IMR-90 (cell line): ENCODE measurements at regions not wholly inside any gene's neighbourhood (a gene's known extent, or its start where the extent isn't known, plus 50 kb on each side); places are given as distances from the start of the nearest gene placed in this dataset.

ENCODE experiments used
- ATAC-seq: fragments of 200-7000 bp; cut with Tn5 transposase; 2 replicates; pipeline ENCODE4 v1.9.1; 2020; ENCODE audit warnings: low read depth, mild to moderate bottlenecking, moderate library complexity
- BruUV-seq: library from RNA; stranded (reverse); fragments of 400-500 nt; replicated peaks from 2 replicates; lab custom pipeline; 2021; lab: Mats Ljungman, UMichigan
- CTCF ChIA-PET: fragments of 300-600 bp; formaldehyde crosslinking; extraction: SDS; loops from one replicate; lab custom pipeline; 2021; ENCODE audit warnings: antibody characterized with exemption; lab: Yijun Ruan, JAX
- POLR2A ChIA-PET: fragments of 300-600 bp; sonication (Branson Sonifier 250); formaldehyde crosslinking; loops from one replicate; lab custom pipeline; 2022; ENCODE audit warnings: antibody characterized with exemption; ENCODE audit not compliant: unreplicated experiment; lab: Charles Lee
- DNase-seq: peaks from one replicate; pipeline ENCODE4 v3.0.0; 2013
- H2AFZ ChIP-seq: replicated peaks from 2 replicates; pipeline ENCODE3; 2013; ENCODE audit warnings: low read length, mild to moderate bottlenecking; ENCODE audit not compliant: poor library complexity
- H2AK5ac ChIP-seq: 2 replicates; pipeline ENCODE4 v1.6.1; 2013; ENCODE audit warnings: low read depth, low read length, inconsistent platforms
- H2AK9ac ChIP-seq: replicated peaks from 2 replicates; pipeline ENCODE3; 2013; ENCODE audit warnings: mild to moderate bottlenecking, low read depth, low read length, moderate library complexity; ENCODE audit not compliant: poor library complexity
- H2BK120ac ChIP-seq: 2 replicates; pipeline ENCODE4 v1.6.1; 2013; ENCODE audit warnings: low read depth, low read length, inconsistent platforms
- H2BK15ac ChIP-seq: 3 replicates; pipeline ENCODE4 v1.6.1; 2013; ENCODE audit warnings: low read depth, low read length, inconsistent platforms
- H2BK20ac ChIP-seq: 2 replicates; pipeline ENCODE4 v1.6.1; 2013; ENCODE audit warnings: low read depth, mild to moderate bottlenecking, inconsistent platforms, low read length, moderate library complexity
- H2BK5ac ChIP-seq: 2 replicates; pipeline ENCODE4 v1.6.1; 2013; ENCODE audit warnings: mild to moderate bottlenecking, low read depth, low read length, inconsistent platforms; ENCODE audit not compliant: poor library complexity, severe bottlenecking
- H3K14ac ChIP-seq: replicated peaks from 2 replicates; pipeline ENCODE4 v1.6.1; 2013; ENCODE audit warnings: low read depth, low read length, inconsistent platforms
- H3K18ac ChIP-seq: 2 replicates; pipeline ENCODE4 v1.6.1; 2013; ENCODE audit warnings: low read depth, low read length, control low read depth
- H3K23ac ChIP-seq: 2 replicates; pipeline ENCODE4 v1.6.1; 2013; ENCODE audit warnings: low read depth, low read length, inconsistent platforms
- H3K27ac ChIP-seq: 2 replicates; pipeline ENCODE4 v1.5.1; 2013; ENCODE audit warnings: mild to moderate bottlenecking, control low read depth, low read length; ENCODE audit not compliant: insufficient read depth
- H3K27me3 ChIP-seq: 2 replicates; pipeline ENCODE4 v1.6.1; 2013; ENCODE audit warnings: low read length; ENCODE audit not compliant: control insufficient read depth, insufficient read depth
- H3K36me3 ChIP-seq: 2 replicates; pipeline ENCODE4 v1.6.1; 2013; ENCODE audit warnings: low read length, mixed read lengths; ENCODE audit not compliant: control insufficient read depth, insufficient read depth
- H3K4ac ChIP-seq: 2 replicates; pipeline ENCODE4 v1.6.1; 2013; ENCODE audit warnings: low read depth, low read length, inconsistent platforms
- H3K4me1 ChIP-seq: 2 replicates; pipeline ENCODE4 v1.6.1; 2013; ENCODE audit warnings: low read length, mixed read lengths; ENCODE audit not compliant: control insufficient read depth, insufficient read depth
- H3K4me2 ChIP-seq: 2 replicates; pipeline ENCODE4 v1.6.1; 2013; ENCODE audit warnings: low read depth, mild to moderate bottlenecking, control low read depth, low read length, moderate library complexity
- H3K4me3 ChIP-seq: 2 replicates; pipeline ENCODE4 v1.5.1; 2013; ENCODE audit warnings: low read depth, mild to moderate bottlenecking, control low read depth, low read length, moderate library complexity; ENCODE audit not compliant: insufficient read depth
- H3K56ac ChIP-seq: 2 replicates; pipeline ENCODE4 v1.6.1; 2013; ENCODE audit warnings: low read length, inconsistent platforms; ENCODE audit not compliant: insufficient read depth; ENCODE audit errors: extremely low read depth
- H3K79me1 ChIP-seq, 2 experiments: 2 replicates each; pipeline ENCODE4 v1.6.1; 2013; ENCODE audit warnings: low read length in 2 of 2, inconsistent platforms in 1 of 2, low read depth in 1 of 2
- H3K9ac ChIP-seq: 2 replicates; pipeline ENCODE4 v1.6.1; 2013; ENCODE audit warnings: low read depth, low read length, control low read depth
- H3K9me1 ChIP-seq: 2 replicates; pipeline ENCODE4 v1.6.1; 2013; ENCODE audit warnings: low read length, inconsistent platforms; ENCODE audit not compliant: insufficient read depth
- H3K9me3 ChIP-seq: 2 replicates; pipeline ENCODE4 v1.6.1; 2013; ENCODE audit warnings: low read length; ENCODE audit not compliant: control insufficient read depth, insufficient read depth
- H4K20me1 ChIP-seq: 2 replicates; pipeline ENCODE4 v1.6.1; 2013; ENCODE audit warnings: low read length, inconsistent platforms; ENCODE audit not compliant: insufficient read depth
- H4K5ac ChIP-seq: 2 replicates; pipeline ENCODE4 v1.6.1; 2013; ENCODE audit warnings: mild to moderate bottlenecking, low read depth, low read length, control low read depth
- H4K8ac ChIP-seq, 2 experiments: 2 replicates each; pipeline ENCODE4 v1.6.1; 2013; ENCODE audit warnings: low read depth in 2 of 2, low read length in 2 of 2, control low read depth in 1 of 2, inconsistent platforms in 1 of 2
- H4K91ac ChIP-seq: 2 replicates; pipeline ENCODE4 v1.6.1; 2013; ENCODE audit warnings: low read depth, low read length, inconsistent platforms; ENCODE audit not compliant: insufficient read depth
- MAZ ChIP-seq: IDR thresholded peaks from 2 replicates; pipeline ENCODE4 v1.6.1; 2012; ENCODE audit warnings: low read depth, mild to moderate bottlenecking, low read length, improper control_type of control experiment, moderate library complexity, borderline replicate concordance
- dilution Hi-C: fragments of 300-500 bp; cut with HindIII; formaldehyde crosslinking; loops from one replicate; pipeline ENCODE4 v1.14.3; 2018; ENCODE audit warnings: low sequenced_read_pairs; ENCODE audit not compliant: unreplicated experiment
- in situ Hi-C: fragments of 300-500 bp; cut with MboI; formaldehyde crosslinking; loops from 3 replicates; pipeline ENCODE4 v1.14.3; 2019; ENCODE audit warnings: low sequenced_read_pairs, inconsistent platforms, mixed read lengths
- intact Hi-C: fragments of 100-400 bp; cut with micrococcal nuclease; formaldehyde crosslinking; loops from 2 replicates; pipeline ENCODE4 v1.10.0; 2022

GRCh38 chr10:90199513-90199912 lies 498.1 kb downstream of the KIF20B start:
- dilution Hi-C loops, result no loop called here

More at GRCh38 chr10:90199513-90199912, 498.1 kb downstream of the KIF20B start:
- H2BK5ac ChIP-seq, result no peak overlapping the region
- H4K5ac ChIP-seq, result no peak overlapping the region
- TF ChIP-seq MAZ, result no peak
- BruUV-seq, result no TSS peak
- H2BK15ac ChIP-seq, result no peak overlapping the region
- H3K9me3 ChIP-seq, result no peaks in the 10 kb centered on the region
- H3K4ac ChIP-seq, result no peak overlapping the region
- no peak overlapping the region for H2AK9ac ChIP-seq
- no peak overlapping the region for H3K14ac ChIP-seq
- H3K4me1 ChIP-seq, result no peaks in the 10 kb centered on the region
- no peak for DNase-seq
- H2BK20ac ChIP-seq, result no peak overlapping the region
- ChIA-PET POLR2A (interaction anchor here (0.6 kb wide), 1 partner anchor 10 kb away, joined by 5 read pairs; no protein-coding TSS in a partner anchor), CTCF (interaction anchor here (0.7 to 1.3 kb wide), 2 partner anchors 26 to 30 kb away, joined by 3 to 4 read pairs; no protein-coding TSS in a partner anchor)
- H3K23ac ChIP-seq, result no peak overlapping the region
- no peaks in the 10 kb centered on the region for H4K20me1 ChIP-seq
- H4K91ac ChIP-seq, result no peak overlapping the region
- H3K27ac ChIP-seq, result no peak overlapping the region
- no peak overlapping the region for H2AFZ ChIP-seq
- ATAC-seq, result no peak
- no peaks in the 10 kb centered on the region for H3K9me1 ChIP-seq
- H2AK5ac ChIP-seq, result no peak overlapping the region
- no peaks in the 10 kb centered on the region for H3K79me1 ChIP-seq
- no peak overlapping the region for H3K4me2 ChIP-seq
- H3K4me3 ChIP-seq, result no peak overlapping the region
- no peak overlapping the region for H3K56ac ChIP-seq
- no peak overlapping the region for H4K8ac ChIP-seq
- no peaks in the 10 kb centered on the region for H3K27me3 ChIP-seq
- no peak overlapping the region for H3K9ac ChIP-seq
- in situ Hi-C loops, result no loop called here
- no peak overlapping the region for H3K18ac ChIP-seq
- no peak overlapping the region for H2BK120ac ChIP-seq
- intact Hi-C loops, result no loop called here
- no peaks in the 10 kb centered on the region for H3K36me3 ChIP-seq
